ENCODE measurements at regions not wholly inside any gene's neighbourhood (a gene's known extent, or its start where the extent isn't known, plus 50 kb on each side); places are given as distances from the start of the nearest gene placed in this dataset.

DNA sequence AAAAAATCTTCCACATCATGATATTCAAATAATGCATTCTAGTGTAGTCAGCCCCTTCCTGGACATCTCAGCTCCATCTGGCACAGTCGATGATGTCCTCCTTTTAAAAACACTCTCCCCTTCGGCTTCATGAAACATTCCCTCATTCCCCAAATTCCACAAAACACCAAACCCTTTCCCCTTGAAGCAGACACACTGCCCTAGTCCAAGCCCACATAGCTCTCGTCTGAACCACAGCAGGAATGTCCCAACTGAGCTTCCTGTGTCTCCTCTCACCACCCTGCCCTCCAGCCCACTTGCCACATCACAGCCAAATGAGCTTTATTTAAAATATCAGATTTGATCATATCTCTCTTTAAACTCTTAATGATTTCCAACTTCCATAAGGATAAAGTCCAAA is 106.4 kb upstream of the CARMIL1 start:
- TF ChIP-seq, protein P1, sequence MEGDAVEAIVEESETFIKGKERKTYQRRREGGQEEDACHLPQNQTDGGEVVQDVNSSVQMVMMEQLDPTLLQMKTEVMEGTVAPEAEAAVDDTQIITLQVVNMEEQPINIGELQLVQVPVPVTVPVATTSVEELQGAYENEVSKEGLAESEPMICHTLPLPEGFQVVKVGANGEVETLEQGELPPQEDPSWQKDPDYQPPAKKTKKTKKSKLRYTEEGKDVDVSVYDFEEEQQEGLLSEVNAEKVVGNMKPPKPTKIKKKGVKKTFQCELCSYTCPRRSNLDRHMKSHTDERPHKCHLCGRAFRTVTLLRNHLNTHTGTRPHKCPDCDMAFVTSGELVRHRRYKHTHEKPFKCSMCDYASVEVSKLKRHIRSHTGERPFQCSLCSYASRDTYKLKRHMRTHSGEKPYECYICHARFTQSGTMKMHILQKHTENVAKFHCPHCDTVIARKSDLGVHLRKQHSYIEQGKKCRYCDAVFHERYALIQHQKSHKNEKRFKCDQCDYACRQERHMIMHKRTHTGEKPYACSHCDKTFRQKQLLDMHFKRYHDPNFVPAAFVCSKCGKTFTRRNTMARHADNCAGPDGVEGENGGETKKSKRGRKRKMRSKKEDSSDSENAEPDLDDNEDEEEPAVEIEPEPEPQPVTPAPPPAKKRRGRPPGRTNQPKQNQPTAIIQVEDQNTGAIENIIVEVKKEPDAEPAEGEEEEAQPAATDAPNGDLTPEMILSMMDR (IDR thresholded peaks at IDR 0.05), result no peak
- DNase-seq (no peak), ATAC-seq (no peak)
- Histone ChIP-seq H3K4me1 (ENCODE audit: control insufficient read depth, insufficient read depth, low read length) (no peaks in the 10 kb centered on the region), H3K36me3 (ENCODE audit: control insufficient read depth, insufficient read depth, low read length) (no peaks in the 10 kb centered on the region), H3K9me3 (ENCODE audit: control insufficient read depth, insufficient read depth, low read length) (no peaks in the 10 kb centered on the region), H3K27ac (ENCODE audit: low read length) (no peak overlapping the region), H3K4me3 (ENCODE audit: low read length) (no peak overlapping the region), H3K27me3 (ENCODE audit: control insufficient read depth, insufficient read depth, low read length) (no peaks in the 10 kb centered on the region)
- Mint-ChIP-seq H3K27me3 (ENCODE audit: low read depth in 2 of 2) (peaks cover 2 to 6% of the 10 kb centered on the region in 2 donors), H3K4me3 (no peak overlapping the region), H3K36me3 (no peaks in the 10 kb centered on the region), H3K4me1 (peaks cover 0 to 6% of the 10 kb centered on the region in 2 donors), H3K9me3 (no peaks in the 10 kb centered on the region), H3K27ac (no peak overlapping the region)
- intact Hi-C loops (cut with micrococcal nuclease), result no loop called here
- WGBS (ENCODE audit: insufficient coverage), result 51% methylated on average over 3 of the region's 3 CpGs

GRCh38 chr6:25173246-25173645 is 105.9 kb upstream of the CARMIL1 start:
- no peak for DNase-seq
- TF ChIP-seq, protein P1 (IDR thresholded peaks at IDR 0.05), result no peak
- Histone ChIP-seq H3K9me3 (ENCODE audit: control insufficient read depth, insufficient read depth, low read length) (no peaks in the 10 kb centered on the region), H3K4me1 (ENCODE audit: control insufficient read depth, insufficient read depth, low read length) (no peaks in the 10 kb centered on the region), H3K27me3 (ENCODE audit: control insufficient read depth, insufficient read depth, low read length) (no peaks in the 10 kb centered on the region), H3K4me3 (ENCODE audit: low read length) (no peak overlapping the region), H3K27ac (ENCODE audit: low read length) (no peak overlapping the region), H3K36me3 (ENCODE audit: control insufficient read depth, insufficient read depth, low read length) (no peaks in the 10 kb centered on the region)
- Mint-ChIP-seq H3K9me3 (no peaks in the 10 kb centered on the region), H3K4me3 (no peak overlapping the region), H3K27ac (no peak overlapping the region), H3K4me1 (peaks cover 0 to 6% of the 10 kb centered on the region in 2 donors), H3K36me3 (no peaks in the 10 kb centered on the region), H3K27me3 (ENCODE audit: low read depth in 2 of 2) (peaks cover 3 to 4% of the 10 kb centered on the region in 2 donors)
- no CpG with 5 or more reads among the region's 1 CpG for WGBS (ENCODE audit: insufficient coverage)
- no peak for ATAC-seq
- intact Hi-C loops (cut with micrococcal nuclease), result no loop called here

- Mint-ChIP-seq H3K4me3 (no peak overlapping the region), H3K36me3 (no peaks in the 10 kb centered on the region), H3K4me1 (peaks cover 0 to 6% of the 10 kb centered on the region in 2 donors), H3K9me3 (no peaks in the 10 kb centered on the region), H3K27me3 (ENCODE audit: low read depth in 2 of 2) (peaks cover 3 to 10% of the 10 kb centered on the region in 2 donors), H3K27ac (no peak overlapping the region)
- ATAC-seq (no peak), DNase-seq (no peak)
- Histone ChIP-seq H3K36me3 (ENCODE audit: control insufficient read depth, insufficient read depth, low read length) (no peaks in the 10 kb centered on the region), H3K4me1 (ENCODE audit: control insufficient read depth, insufficient read depth, low read length) (no peaks in the 10 kb centered on the region), H3K4me3 (ENCODE audit: low read length) (no peak overlapping the region), H3K27ac (ENCODE audit: low read length) (no peak overlapping the region), H3K27me3 (ENCODE audit: control insufficient read depth, insufficient read depth, low read length) (no peaks in the 10 kb centered on the region), H3K9me3 (ENCODE audit: control insufficient read depth, insufficient read depth, low read length) (no peaks in the 10 kb centered on the region)
- WGBS (ENCODE audit: insufficient coverage), result 65% methylated on average over 3 of the region's 4 CpGs
- TF ChIP-seq, protein P1 (IDR thresholded peaks at IDR 0.05), result no peak
- intact Hi-C loops (cut with micrococcal nuclease), result no loop called here
Observed at GRCh38 chr6:25173951-25174474, 105.2 kb upstream of the CARMIL1 start.

- ATAC-seq (no peak), DNase-seq (no peak)
- intact Hi-C loops (cut with micrococcal nuclease), result no loop called here
- TF ChIP-seq, protein P1 (IDR thresholded peaks at IDR 0.05), result no peak
- peaks cover 0 to 6% of the 10 kb centered on the region in 2 donors for H3K4me1 Mint-ChIP-seq
- no peak overlapping the region for H3K27ac Mint-ChIP-seq
- no peaks in the 10 kb centered on the region for H3K36me3 Mint-ChIP-seq
- Histone ChIP-seq H3K4me3 (ENCODE audit: low read length) (no peak overlapping the region), H3K4me1 (ENCODE audit: control insufficient read depth, insufficient read depth, low read length) (no peaks in the 10 kb centered on the region), H3K27me3 (ENCODE audit: control insufficient read depth, insufficient read depth, low read length) (no peaks in the 10 kb centered on the region), H3K36me3 (ENCODE audit: control insufficient read depth, insufficient read depth, low read length) (no peaks in the 10 kb centered on the region), H3K27ac (ENCODE audit: low read length) (no peak overlapping the region), H3K9me3 (ENCODE audit: control insufficient read depth, insufficient read depth, low read length) (no peaks in the 10 kb centered on the region)
- peaks cover 3 to 13% of the 10 kb centered on the region in 2 donors for H3K27me3 Mint-ChIP-seq (ENCODE audit: low read depth in 2 of 2)
- no peaks in the 10 kb centered on the region for H3K9me3 Mint-ChIP-seq
- WGBS (ENCODE audit: insufficient coverage), result 51% methylated on average over 5 of the region's 6 CpGs
- H3K4me3 Mint-ChIP-seq, result no peak overlapping the region
Observed at GRCh38 chr6:25174678-25175077, 104.5 kb upstream of the CARMIL1 start.

All from natural killer cell (primary cell).